UCSD-AML1 (cell line): ENCODE measurements at regions not wholly inside any gene's neighbourhood (a gene's known extent, or its start where the extent isn't known, plus 50 kb on each side); places are given as distances from the start of the nearest gene placed in this dataset.

ENCODE experiments used
- DNase-seq: peaks from one replicate; lab custom pipeline; 2025; ENCODE audit not compliant: unreplicated experiment; lab: John Stamatoyannopoulos, UW

GRCh38 chr4:38230121-38230801 lies 270.1 kb downstream of the PTTG2 start:
- DNase-seq, result no peak

- no peak for DNase-seq
Observed at GRCh38 chr4:38230821-38231563, 270.8 kb downstream of the PTTG2 start.

- no peak for DNase-seq
Observed at GRCh38 chr4:38231626-38232025, 271.4 kb downstream of the PTTG2 start.

GRCh38 chr4:38232741-38233140 lies 272.5 kb downstream of the PTTG2 start:
- no peak for DNase-seq

GRCh38 chr4:38233727-38234480 lies 273.7 kb downstream of the PTTG2 start:
- DNase-seq, result no peak

GRCh38 chr4:38235354-38235753 lies 275.2 kb downstream of the PTTG2 start:
- no peak for DNase-seq

- no peak for DNase-seq
Observed at GRCh38 chr4:38236003-38236402, 275.8 kb downstream of the PTTG2 start.

GRCh38 chr4:38236503-38236902 lies 276.3 kb downstream of the PTTG2 start:
- no peak for DNase-seq

- DNase-seq, result no peak
Observed at GRCh38 chr4:38237139-38237538, 276.9 kb downstream of the PTTG2 start.

- DNase-seq, result no peak
Observed at GRCh38 chr4:38241541-38241940, 281.3 kb downstream of the PTTG2 start.

GRCh38 chr4:38242101-38242500 lies 281.9 kb downstream of the PTTG2 start:
- no peak for DNase-seq

GRCh38 chr4:38242822-38243387 lies 282.7 kb downstream of the PTTG2 start:
- DNase-seq, result no peak

GRCh38 chr4:38243388-38244053 lies 283.3 kb downstream of the PTTG2 start:
- no peak for DNase-seq

GRCh38 chr4:38254825-38255224 lies 294.6 kb downstream of the PTTG2 start:
- DNase-seq, result no peak

GRCh38 chr4:38255572-38255971 lies 295.4 kb downstream of the PTTG2 start:
- DNase-seq, result no peak

GRCh38 chr4:38266616-38267015 lies 306.4 kb downstream of the PTTG2 start:
- no peak for DNase-seq

- DNase-seq, result no peak
Observed at GRCh38 chr4:38268108-38268820, 308.1 kb downstream of the PTTG2 start.

- DNase-seq, result no peak
Observed at GRCh38 chr4:38268837-38269236, 308.6 kb downstream of the PTTG2 start.

- DNase-seq, result no peak
Observed at GRCh38 chr4:38273407-38273806, 313.2 kb downstream of the PTTG2 start.

- DNase-seq, result no peak
Observed at GRCh38 chr4:38275331-38276100, 315.3 kb downstream of the PTTG2 start.
